ENCODE measurements at regions not wholly inside any gene's neighbourhood (a gene's known extent, or its start where the extent isn't known, plus 50 kb on each side); places are given as distances from the start of the nearest gene placed in this dataset.
"Not testable (repeated sequence)": the region's sequence is repeated elsewhere in the genome, so short reads cannot be mapped to it uniquely, and the experiment has no call there.

DNA sequence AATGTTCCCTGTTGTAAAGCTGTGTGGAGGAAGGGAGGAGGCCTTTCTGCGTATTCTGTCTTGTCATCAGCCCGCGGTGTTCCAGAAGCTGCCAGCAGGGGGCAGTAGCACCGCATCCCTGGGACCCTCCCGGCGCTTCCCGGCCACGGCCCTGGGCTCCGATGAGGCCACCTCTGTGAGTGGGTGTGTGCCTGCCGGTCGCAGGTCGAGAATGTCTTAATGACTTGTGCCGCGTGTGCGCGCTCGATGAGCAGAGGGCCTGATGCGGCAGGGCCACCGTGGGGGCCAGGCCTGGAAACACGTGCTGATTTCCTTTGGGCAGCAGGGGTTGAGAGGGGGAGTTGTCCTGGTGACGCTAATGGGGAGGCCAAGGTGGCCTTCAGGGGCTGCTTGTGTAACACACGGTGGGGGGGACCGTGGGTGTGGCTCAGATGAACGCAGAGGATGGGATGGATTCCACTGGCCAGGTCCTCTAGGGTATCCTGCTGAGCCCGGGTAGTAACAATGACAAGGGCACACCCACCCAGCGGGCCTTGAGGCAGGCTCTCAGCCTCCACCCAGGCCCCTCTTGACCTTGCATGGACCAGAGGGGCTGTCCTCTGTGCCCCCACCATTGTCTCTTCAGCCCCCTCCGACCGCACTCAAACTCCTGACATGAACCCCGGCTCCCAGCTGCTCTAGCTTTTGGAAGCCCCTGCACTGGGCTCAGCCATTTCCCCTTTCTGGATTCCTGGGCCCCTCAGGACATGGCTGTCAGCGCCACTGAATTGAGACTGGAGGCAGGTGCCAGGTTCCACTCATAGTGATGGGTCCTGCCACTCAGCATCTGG is 135.9 kb upstream of the PODXL start:
- DNase-seq (ENCODE audit: low spot score in 2 of 2) (peak; percentile 12 to 70), FAIRE-seq (no peak)

DNA sequence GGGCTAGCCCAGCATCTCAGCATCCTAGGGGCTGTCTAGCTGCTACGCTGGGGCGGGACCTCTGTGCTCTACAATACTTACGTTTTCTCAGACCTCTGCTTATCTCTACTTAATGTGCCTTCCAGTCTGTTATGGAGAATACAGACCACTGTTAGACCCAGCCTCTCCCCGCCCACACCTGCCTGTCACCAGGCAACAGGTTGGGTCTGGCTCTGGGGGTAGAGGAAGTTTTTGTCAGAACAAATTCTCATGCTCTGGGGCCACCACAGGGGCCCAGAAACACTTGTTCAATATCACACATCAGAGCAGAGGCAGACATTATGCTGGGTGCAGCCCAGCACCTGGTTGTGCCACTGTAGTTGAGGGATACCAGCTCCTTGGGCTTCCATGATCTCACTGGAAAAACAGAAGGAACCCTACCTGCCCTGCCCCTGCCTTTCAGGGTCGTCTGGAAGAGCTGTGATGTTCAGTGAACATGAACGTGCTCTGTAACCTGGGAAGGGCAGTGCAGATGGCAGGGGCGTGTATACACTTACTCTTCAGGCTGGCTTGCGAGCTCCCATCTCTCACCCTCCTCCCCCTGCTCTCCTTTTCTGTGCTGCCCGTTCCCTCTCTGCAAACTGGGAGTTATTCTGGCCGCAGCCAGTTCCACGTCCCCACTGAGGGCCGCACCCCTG is 135.2 kb upstream of the PODXL start:
- FAIRE-seq = no peak

DNA sequence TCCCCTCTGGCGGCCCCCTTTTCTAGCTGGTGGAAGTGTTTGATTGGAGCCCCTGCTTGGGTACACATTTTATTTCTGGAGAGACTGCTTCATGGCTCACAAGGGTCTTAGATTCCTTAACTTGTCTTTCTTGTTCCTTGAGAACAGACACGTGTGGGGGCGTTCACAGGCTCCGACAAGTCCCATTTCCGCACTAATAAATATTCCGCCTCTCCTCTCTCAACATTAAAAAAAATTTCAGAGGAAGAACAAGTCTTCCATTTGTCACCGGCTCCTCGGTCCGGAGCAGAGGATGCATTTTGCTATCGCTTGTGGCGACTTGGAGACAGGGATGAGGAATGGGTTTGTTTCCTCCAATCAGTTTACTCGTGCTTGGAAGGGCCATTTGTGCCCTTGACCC is 134.0 kb upstream of the PODXL start:
- no peak for FAIRE-seq
- no peak for DNase-seq (ENCODE audit: low spot score in 2 of 2)

More for the DNA sequence above, 135.2 kb upstream of the PODXL start:
- DNase-seq (ENCODE audit: low spot score in 2 of 2) = no peak

DNA sequence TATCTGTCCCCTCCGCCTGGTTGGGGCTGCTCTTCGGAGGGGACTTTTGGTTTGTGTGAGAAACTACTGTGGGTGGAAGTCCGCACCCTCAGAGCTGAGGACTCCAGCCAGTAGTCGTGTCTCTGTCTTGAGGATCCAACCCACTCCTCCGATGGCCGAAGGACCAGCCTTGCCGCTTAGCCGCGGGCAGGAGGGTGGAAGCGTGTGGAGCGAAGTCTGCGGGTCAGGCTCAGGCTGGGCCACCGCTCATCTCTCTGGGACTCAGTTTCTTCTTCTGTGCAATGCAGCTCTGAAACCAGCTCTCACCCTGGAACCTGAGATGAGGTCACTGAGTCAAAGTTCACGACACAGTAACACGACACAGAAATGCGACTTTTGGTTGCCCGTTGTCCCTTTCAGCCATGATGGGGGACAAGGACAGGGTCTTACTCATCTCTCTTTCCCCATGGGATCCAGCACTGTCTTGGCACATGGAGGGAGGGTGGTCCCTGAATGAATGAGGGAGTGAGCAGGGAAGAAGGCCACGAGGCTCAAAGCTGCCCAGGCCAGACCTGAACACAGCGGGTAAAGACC is 133.3 kb upstream of the PODXL start:
- FAIRE-seq (no peak), DNase-seq (ENCODE audit: low spot score in 2 of 2) (no peak)

DNA sequence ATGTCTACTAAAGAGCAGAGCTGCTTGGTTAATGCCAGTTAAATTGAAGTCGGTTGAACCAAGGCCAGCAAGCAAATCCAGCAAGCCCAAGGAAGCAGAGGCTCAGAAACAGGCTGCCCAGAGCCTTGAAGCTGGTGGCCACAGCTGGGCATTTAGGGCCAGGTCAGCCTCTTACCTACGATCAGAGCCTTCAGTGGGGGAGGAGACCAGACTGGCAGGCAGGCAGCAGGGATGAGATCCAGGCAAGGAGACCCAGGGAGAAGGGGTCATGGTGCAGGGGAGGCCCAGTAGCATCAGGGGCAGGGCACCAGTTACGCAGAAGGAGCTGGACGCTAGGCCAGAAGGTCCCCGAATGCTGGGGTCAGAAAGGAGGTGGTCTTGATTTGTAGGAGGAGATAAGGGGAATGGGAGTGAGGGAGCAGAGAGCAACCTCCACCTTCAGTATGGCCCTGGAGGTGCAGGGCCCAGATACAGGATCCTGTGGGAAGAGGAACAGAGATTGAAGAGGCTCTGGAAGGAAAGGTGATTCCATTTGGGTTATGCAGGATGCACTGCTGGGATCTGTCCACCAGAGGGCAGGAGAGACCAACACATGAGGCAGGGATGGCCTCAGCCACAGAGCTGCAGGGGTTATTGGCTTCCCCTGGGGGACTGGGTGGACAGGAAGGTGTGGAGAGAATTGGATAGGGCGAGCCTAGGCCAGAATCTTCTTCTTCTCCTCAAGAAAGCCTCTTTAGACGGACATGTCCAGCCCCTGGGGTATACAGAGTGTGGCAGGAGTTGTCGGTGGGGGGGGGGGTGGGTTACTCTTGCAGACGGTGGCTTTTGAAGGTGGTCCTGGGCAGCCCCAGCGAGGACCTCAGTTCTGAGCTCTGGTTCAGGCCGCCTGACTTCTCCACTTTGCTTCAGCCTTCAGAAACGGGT is 132.6 kb upstream of the PODXL start:
- FAIRE-seq (no peak), DNase-seq (ENCODE audit: low spot score in 2 of 2) (peak; percentile 55 to 84)

DNA sequence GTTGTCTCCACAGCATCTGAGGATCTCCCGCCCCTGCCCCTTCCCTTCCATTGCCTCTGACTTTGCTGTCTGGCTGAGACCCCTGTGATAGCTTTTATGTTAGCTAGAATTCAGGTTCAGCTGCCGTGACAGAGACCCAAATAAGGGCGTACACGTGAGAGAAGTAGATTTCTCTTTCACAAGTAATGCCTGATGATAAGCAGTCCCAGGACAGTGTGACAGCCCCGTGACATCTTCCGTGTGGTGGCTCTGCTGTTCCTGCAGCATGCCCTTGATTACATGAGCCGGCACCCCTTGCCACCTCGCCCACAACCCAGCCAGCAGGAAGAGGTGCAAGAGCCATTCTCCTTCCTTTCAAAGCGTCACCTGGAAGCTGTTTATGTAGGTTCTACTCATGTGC is 130.9 kb upstream of the PODXL start:
- no peak for FAIRE-seq
- no peak for DNase-seq (ENCODE audit: low spot score in 2 of 2)

DNA sequence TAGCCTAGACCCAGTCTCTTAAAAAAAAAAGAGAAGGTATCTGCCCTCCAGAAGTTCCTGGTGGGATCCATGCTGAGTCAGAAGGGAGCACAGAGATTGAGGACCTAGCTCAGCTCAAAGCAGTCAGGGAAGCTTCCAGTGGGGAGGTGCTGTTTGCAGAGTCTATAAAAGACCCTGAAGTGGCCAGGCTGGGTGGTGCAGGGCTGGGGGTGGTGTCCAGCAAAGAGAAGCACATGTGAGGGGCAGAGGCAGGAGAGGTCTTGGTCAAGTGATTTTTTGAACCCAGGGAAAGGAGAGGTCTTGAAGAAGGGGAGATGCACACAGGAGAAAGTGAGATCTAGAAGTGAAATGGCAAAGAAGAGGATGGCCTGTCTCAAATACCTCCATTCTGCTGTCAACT is 130.4 kb upstream of the PODXL start:
- FAIRE-seq (no peak), DNase-seq (ENCODE audit: low spot score in 2 of 2) (no peak)

DNA sequence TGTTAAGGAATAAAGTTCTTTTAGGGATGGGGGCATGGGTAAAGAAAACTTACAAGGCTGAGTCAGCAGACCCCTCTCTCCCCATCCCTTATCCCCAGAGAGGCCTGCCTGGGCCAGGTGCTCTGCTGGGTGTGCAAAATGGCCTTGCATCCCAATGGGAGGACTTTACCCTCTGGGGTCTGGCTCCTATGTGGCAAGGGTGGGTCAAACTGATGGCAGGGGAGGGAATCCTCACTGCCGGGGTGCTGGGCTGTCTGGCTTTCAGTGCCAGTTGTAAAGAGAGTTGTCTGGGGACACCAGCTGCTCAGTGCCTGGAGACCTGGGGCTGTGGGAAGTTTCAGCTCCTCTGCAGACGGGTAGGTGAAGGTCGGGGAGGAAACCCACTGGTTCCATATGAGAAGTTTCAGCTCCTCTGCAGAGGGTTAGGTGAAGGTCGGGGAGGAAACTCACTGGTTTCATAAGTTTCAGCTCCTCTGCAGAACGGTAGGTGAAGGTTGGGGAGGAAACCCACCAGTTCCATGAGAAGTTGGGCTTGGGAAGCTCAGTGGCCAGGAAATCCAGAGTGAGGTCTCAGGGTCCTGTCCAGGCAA is 127.2 kb upstream of the PODXL start:
- DNase-seq (ENCODE audit: low spot score in 2 of 2) (no peak), FAIRE-seq (no peak)

DNA sequence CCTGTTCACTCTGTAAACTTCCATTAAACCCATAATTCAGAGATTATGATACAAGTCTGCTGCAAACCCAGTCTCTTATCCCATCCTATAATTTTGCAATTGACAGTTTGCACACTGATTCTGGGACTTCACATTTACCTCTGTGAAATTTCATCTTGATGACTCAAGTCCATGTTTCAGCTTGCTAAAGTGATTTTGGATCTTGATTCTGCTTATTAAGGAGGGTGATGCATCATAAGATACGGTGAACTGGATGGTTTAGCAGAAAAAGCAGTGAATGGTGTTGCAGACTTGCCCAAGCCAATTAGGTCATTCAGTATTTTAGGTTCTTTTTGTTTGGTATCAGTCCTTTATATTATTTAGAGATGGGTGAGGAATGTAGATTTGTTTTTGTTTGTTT is 125.5 kb upstream of the PODXL start:
- FAIRE-seq (no peak), DNase-seq (ENCODE audit: low spot score in 2 of 2) (no peak)

DNA sequence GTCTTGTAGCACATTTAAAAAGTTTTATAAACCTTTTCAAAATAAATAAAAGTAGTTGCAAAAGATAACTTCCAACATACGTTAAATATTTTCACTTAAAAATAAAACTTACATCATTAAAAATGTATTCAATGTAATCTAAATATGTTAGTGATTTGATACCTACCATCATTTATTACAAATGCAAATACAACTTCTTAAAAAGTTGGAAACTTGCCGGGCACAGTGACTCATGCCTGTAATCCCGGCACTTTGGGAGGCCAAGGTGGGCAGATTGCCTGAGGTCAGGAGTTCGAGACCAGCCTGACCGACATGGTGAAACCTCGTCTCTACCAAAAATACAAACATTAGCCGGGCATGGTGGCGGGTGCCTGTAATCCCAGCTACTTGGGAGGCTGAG is 122.6 kb upstream of the PODXL start:
- FAIRE-seq; DNase-seq (ENCODE audit: low spot score in 2 of 2): not testable (repeated sequence)

DNA sequence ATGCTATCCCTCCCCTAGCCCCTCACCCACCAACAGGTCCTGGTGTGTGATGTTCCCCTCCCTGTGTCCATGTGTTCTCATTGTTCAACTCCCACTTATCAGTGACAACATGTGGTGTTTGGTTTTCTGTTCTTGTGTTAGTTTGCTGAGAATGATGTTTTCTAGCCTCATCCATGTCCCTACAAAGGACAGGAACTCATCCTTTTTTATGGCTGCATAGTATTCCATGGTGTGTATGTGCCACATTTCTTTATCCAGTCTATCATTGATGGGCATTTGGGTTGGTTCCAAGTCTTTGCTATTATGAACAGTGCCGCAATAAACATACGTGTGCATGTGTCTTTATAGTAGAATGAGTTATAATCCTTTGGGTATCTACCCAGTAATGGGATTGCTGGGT is 120.4 kb upstream of the PODXL start:
- DNase-seq (ENCODE audit: low spot score in 2 of 2); FAIRE-seq: not testable (repeated sequence)

DNA sequence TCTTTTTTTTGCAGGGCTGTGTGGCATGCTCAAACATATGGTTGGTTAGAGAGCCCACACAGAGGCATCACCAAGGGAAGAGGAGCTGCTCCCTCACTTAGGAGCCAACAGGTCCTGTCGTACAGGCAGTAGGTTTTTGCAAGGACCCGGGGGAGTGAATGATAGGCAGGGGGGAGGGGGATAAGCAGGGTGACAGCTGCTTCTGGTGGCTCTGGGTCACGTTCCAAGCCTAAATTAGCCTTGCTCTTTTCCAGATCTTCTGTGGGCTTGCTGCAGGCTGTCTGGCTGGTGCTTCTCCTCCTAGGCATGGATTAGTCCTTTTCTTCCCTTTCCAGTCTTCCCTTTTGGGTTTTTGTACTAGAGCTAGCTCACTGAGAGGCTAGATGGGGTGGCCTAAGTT is 117.7 kb upstream of the PODXL start:
- DNase-seq (ENCODE audit: low spot score in 2 of 2) = no peak
- no peak for FAIRE-seq

DNA sequence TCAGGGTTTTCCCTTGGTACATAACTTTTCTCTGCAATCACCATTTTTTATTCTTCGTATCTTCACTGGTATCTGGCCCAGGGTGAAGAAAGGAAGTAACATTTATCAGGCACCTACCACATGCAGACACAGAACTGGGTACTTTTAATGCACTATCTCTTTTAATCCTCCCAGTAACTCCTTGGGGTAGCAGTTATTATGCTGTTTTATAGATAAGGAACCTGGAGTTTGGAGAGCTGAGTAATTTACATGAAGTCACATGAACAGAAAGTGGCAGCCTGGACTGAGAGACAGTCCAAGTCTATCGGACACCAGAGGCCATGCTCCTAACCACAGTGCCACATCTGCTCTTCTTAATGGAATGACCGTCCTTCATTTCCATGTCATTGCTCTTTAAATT is 117.1 kb upstream of the PODXL start:
- FAIRE-seq = no peak

DNA sequence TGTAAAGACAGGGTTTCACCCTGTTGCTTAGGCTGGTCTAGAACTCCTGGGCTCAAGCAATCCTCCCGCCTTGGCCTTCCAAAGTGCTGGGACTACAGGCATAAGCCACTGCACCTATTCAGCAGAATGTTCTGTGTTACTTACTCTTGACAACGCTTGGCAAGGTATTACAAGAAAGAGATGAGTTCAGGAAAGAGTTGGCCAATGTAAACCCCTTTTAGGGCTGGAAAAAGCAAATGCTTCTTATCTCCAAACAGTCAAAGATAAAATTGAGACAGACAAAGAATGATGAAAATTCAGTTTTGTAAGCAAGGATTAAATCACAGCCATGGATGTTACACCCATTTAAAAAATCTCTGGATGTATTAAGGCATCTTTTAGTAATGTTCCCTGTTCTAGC is 114.0 kb upstream of the PODXL start:
- DNase-seq (ENCODE audit: low spot score in 2 of 2) = no peak
- FAIRE-seq = no peak

More for the DNA sequence above, 117.1 kb upstream of the PODXL start:
- DNase-seq (ENCODE audit: low spot score in 2 of 2) = no peak

DNA sequence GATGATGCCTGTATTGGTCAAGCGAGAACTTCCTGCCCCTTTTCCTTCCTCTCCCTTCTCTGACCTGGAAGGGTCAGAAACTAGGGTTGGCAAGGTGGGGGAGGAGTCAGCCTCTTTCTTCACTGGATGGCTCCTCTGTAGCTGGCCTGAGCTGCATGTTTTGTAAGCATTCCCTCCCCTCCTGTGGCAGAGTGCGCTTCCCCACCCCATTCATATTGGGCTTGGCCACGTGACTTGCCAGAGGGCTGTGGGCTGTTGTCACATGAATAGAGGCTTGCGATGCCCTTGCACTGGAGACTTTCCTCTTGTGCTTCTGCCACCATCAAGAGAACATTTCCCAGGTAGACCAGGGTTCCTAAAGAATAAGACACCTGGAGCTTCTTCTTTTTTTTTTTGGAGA is 111.3 kb upstream of the PODXL start:
- FAIRE-seq = no peak
- no peak for DNase-seq (ENCODE audit: low spot score in 2 of 2)

DNA sequence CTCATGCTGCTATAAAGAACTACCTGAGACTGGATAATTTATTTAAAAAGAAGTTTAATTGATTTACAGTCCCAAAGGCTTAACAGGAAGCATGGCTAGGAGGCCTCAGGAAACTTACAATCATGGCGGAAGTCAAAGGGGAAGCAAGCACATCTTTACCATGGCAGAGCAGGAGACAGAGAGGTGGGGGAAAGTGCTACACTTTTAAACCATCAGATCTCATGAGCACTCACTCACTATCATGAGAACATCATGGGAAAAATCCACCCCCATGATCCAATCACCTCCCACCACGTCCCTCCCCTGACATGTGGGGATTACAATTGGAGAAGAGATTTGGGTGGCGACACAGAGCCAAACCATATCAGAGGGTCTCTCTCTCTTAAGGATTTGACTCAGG is 108.6 kb upstream of the PODXL start:
- DNase-seq (ENCODE audit: low spot score in 2 of 2) = no peak
- FAIRE-seq = no peak

DNA sequence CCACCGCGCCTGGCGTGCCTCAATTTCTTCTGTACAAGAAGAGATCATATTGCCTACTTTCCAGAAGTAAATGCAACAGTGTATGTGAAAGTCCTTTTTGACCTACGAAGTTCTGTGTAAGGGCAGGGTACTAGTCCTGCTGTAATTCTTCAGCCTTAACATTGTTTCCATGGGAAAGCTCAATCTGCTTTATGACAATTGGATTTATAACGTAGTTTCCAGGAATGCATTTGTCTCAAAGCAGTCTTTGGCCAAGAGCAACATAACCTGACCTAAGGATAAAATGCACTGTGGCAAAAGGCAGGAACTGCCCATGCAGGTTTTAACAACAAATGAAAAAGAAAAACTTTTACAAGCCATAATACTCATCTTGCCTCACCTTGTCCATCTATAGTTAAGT is 108.1 kb upstream of the PODXL start:
- no peak for DNase-seq (ENCODE audit: low spot score in 2 of 2)
- FAIRE-seq = no peak

DNA sequence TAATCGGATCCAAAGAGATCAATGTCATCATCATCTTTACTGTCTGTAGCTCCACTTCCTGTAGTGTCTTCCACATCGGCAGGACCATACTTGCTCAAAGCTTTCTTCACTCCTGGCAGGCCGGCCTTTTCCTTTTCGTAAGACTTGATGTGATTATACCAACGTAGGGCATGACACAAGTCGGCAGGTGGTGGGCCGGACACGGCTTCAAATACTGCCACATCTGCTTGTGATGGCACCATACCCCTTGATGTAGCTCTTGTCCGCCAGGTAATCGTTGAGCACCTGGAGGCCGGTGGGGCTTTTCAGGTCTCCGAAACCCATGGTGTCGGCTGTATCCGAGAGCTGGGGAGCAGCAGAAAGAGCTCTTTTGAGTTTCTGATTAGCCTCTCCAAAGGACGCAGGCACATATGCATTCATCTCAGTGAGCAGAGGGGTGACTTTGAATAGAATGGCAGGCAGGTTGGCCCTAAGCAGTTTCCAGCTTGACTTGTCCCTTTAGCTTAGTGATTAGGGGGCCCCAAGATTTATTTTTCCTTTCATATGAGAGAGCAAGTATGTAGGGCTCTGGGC is 106.0 kb upstream of the PODXL start:
- not testable (repeated sequence) for DNase-seq (ENCODE audit: low spot score in 2 of 2); FAIRE-seq

DNA sequence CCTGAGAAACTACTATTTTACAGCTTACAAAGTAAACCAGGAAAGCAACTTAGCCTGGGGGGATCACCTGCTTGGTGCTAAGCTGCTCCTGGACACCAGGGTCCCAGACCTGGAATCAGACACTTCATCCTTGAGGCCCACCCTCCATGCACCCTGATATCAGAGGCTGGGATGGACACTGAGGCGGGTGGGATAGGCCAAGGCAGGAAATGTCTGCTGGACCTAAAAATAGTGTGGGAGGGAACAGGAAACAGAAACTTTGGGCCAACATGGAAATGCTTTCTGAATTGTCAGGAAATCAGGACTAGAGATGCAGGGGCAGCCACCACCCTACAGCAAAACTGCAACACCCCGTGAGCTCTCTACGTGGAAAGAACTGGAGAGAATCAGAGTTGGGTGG is 101.5 kb upstream of the PODXL start:
- DNase-seq (ENCODE audit: low spot score in 2 of 2) = no peak

More for the DNA sequence above, 101.5 kb upstream of the PODXL start:
- no peak for FAIRE-seq

All from frontal cortex (tissue), 3 donors.